Activated CD4-positive, alpha-beta memory T cell treated with anti-CD3 and anti-CD28 coated beads for 36 hours (primary cell): ENCODE measurements at regions not wholly inside any gene's neighbourhood (a gene's known extent, or its start where the extent isn't known, plus 50 kb on each side); places are given as distances from the start of the nearest gene placed in this dataset.

Experiments
- CTCF ChIA-PET: fragments of 350-600 bp; sonication (Branson Sonifier 250); formaldehyde crosslinking; loops from one replicate; lab custom pipeline; 2021; ENCODE audit warnings: antibody characterized with exemption, inconsistent platforms; lab: Charles Lee
- POLR2A ChIA-PET: fragments of 350-600 bp; sonication (Branson Sonifier 250); formaldehyde crosslinking; loops from one replicate; lab custom pipeline; 2021; ENCODE audit warnings: antibody characterized with exemption; lab: Charles Lee
- DNase-seq: peaks from one replicate; pipeline ENCODE4 v3.0.0-alpha.2; 2020
- H3K27ac Mint-ChIP-seq: one replicate; pipeline ENCODE4 v1.8.0; 2021; ENCODE audit warnings: mixed read lengths
- H3K27me3 Mint-ChIP-seq: one replicate; pipeline ENCODE4 v1.8.0; 2021; ENCODE audit warnings: mixed read lengths
- H3K36me3 Mint-ChIP-seq: one replicate; pipeline ENCODE4 v1.8.0; 2021; ENCODE audit warnings: mixed read lengths
- H3K4me1 Mint-ChIP-seq: one replicate; pipeline ENCODE4 v1.8.0; 2021; ENCODE audit warnings: low read depth, mixed read lengths
- H3K4me3 Mint-ChIP-seq: one replicate; pipeline ENCODE4 v1.8.0; 2021; ENCODE audit warnings: mild to moderate bottlenecking, mixed read lengths
- H3K9me3 Mint-ChIP-seq: one replicate; pipeline ENCODE4 v1.8.0; 2021; ENCODE audit warnings: mixed read lengths
- intact Hi-C: fragments of 100-400 bp; cut with micrococcal nuclease; formaldehyde crosslinking; loops from one replicate; pipeline ENCODE4 v1.15.1; 2023

GRCh38 chr10:8584666-8585065, 530.2 kb downstream of the GATA3 start:
- DNase-seq = no peak
- Mint-ChIP-seq H3K27ac (no peak overlapping the region), H3K4me3 (no peak overlapping the region), H3K9me3 (no peaks in the 10 kb centered on the region), H3K27me3 (peaks cover 31% of the 10 kb centered on the region), H3K36me3 (no peaks in the 10 kb centered on the region), H3K4me1 (peaks cover 25% of the 10 kb centered on the region)
- intact Hi-C loops = no loop called here
- CTCF ChIA-PET = no interaction called here
- POLR2A ChIA-PET = no interaction called here

- DNase-seq = peak; percentile 59
- H3K4me1 Mint-ChIP-seq = peaks cover 25% of the 10 kb centered on the region
- ChIA-PET CTCF (no interaction called here), POLR2A (interaction anchor here (0.5 to 0.7 kb wide), 2 partner anchors 379 to 402 kb away, joined by 3 to 4 read pairs; no protein-coding TSS in a partner anchor)
- peaks cover 31% of the 10 kb centered on the region for H3K27me3 Mint-ChIP-seq
- H3K9me3 Mint-ChIP-seq = no peaks in the 10 kb centered on the region
- intact Hi-C loops = loop anchor here (1.0 kb wide), 1 partner anchor 11 kb away; no protein-coding TSS in a partner anchor
- H3K4me3 Mint-ChIP-seq = peak overlapping the region; percentile 43
- no peaks in the 10 kb centered on the region for H3K36me3 Mint-ChIP-seq
- no peak overlapping the region for H3K27ac Mint-ChIP-seq
Measured at GRCh38 chr10:8586504-8586903, 532.0 kb downstream of the GATA3 start.

DNA sequence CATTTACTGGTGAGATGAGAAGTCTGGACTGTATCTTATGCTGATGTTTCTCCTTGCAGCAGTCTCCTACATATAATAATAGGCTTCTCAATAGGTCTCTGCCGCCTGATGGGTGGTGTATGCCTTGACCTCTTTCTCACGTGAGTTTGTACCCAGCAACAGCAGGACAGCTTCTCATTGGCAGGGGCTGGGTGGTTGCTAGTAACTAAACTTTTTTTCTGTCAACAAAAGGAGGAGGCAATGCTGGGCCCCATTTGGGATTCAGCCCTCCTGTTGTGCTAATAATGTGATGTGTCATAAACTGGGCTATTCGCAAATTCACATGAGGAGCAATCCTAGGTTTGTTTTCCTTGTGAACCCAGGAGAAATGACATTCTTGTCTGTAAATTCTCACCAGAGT, 533.6 kb downstream of the GATA3 start:
- Mint-ChIP-seq H3K27me3 (peaks cover 34% of the 10 kb centered on the region), H3K4me1 (peaks cover 18% of the 10 kb centered on the region), H3K4me3 (no peak overlapping the region), H3K36me3 (no peaks in the 10 kb centered on the region), H3K27ac (no peak overlapping the region), H3K9me3 (no peaks in the 10 kb centered on the region)
- intact Hi-C loops = no loop called here
- ChIA-PET CTCF (no interaction called here), POLR2A (no interaction called here)
- DNase-seq = no peak

- Mint-ChIP-seq H3K36me3 (no peaks in the 10 kb centered on the region), H3K4me1 (peaks cover 18% of the 10 kb centered on the region), H3K27me3 (peaks cover 24% of the 10 kb centered on the region), H3K4me3 (no peak overlapping the region), H3K27ac (no peak overlapping the region), H3K9me3 (no peaks in the 10 kb centered on the region)
- ChIA-PET CTCF (interaction anchor here (0.6 kb wide), 1 partner anchor 112 kb away, joined by 3 read pairs; no protein-coding TSS in a partner anchor), POLR2A (no interaction called here)
- intact Hi-C loops = no loop called here
- no peak for DNase-seq
Measured at GRCh38 chr10:8590518-8590917, 536.0 kb downstream of the GATA3 start.

GRCh38 chr10:8591640-8592039, 537.2 kb downstream of the GATA3 start:
- intact Hi-C loops = no loop called here
- Mint-ChIP-seq H3K4me1 (peaks cover 11% of the 10 kb centered on the region), H3K9me3 (no peaks in the 10 kb centered on the region), H3K36me3 (no peaks in the 10 kb centered on the region), H3K4me3 (no peak overlapping the region), H3K27ac (no peak overlapping the region), H3K27me3 (peaks cover 24% of the 10 kb centered on the region)
- CTCF ChIA-PET = no interaction called here
- DNase-seq = no peak
- POLR2A ChIA-PET = no interaction called here

GRCh38 chr10:8594176-8594575, 539.7 kb downstream of the GATA3 start:
- no peaks in the 10 kb centered on the region for H3K36me3 Mint-ChIP-seq
- H3K27ac Mint-ChIP-seq = no peak overlapping the region
- DNase-seq = no peak
- intact Hi-C loops = no loop called here
- H3K9me3 Mint-ChIP-seq = no peaks in the 10 kb centered on the region
- H3K27me3 Mint-ChIP-seq = peaks cover 9% of the 10 kb centered on the region
- no peaks in the 10 kb centered on the region for H3K4me1 Mint-ChIP-seq
- ChIA-PET POLR2A (no interaction called here), CTCF (no interaction called here)
- H3K4me3 Mint-ChIP-seq = no peak overlapping the region

- H3K36me3 Mint-ChIP-seq = no peaks in the 10 kb centered on the region
- no peak for DNase-seq
- peaks cover 9% of the 10 kb centered on the region for H3K27me3 Mint-ChIP-seq
- POLR2A ChIA-PET = no interaction called here
- no peak overlapping the region for H3K27ac Mint-ChIP-seq
- no peak overlapping the region for H3K4me3 Mint-ChIP-seq
- CTCF ChIA-PET = no interaction called here
- H3K9me3 Mint-ChIP-seq = no peaks in the 10 kb centered on the region
- H3K4me1 Mint-ChIP-seq = peaks cover under 1% of the 10 kb centered on the region
- intact Hi-C loops = no loop called here
Measured at GRCh38 chr10:8594711-8595110, 540.2 kb downstream of the GATA3 start.

GRCh38 chr10:8595140-8595539, 540.7 kb downstream of the GATA3 start:
- ChIA-PET CTCF (no interaction called here), POLR2A (no interaction called here)
- Mint-ChIP-seq H3K4me1 (peaks cover 2% of the 10 kb centered on the region), H3K27ac (no peak overlapping the region), H3K4me3 (no peak overlapping the region), H3K27me3 (peaks cover 9% of the 10 kb centered on the region), H3K36me3 (no peaks in the 10 kb centered on the region), H3K9me3 (no peaks in the 10 kb centered on the region)
- intact Hi-C loops = no loop called here
- no peak for DNase-seq

- H3K4me3 Mint-ChIP-seq = no peak overlapping the region
- ChIA-PET CTCF (no interaction called here), POLR2A (no interaction called here)
- peaks cover 2% of the 10 kb centered on the region for H3K4me1 Mint-ChIP-seq
- intact Hi-C loops = no loop called here
- peaks cover 2% of the 10 kb centered on the region for H3K27me3 Mint-ChIP-seq
- no peaks in the 10 kb centered on the region for H3K9me3 Mint-ChIP-seq
- no peak for DNase-seq
- H3K36me3 Mint-ChIP-seq = no peaks in the 10 kb centered on the region
- H3K27ac Mint-ChIP-seq = no peak overlapping the region
Measured at GRCh38 chr10:8596929-8597472, 542.5 kb downstream of the GATA3 start.

GRCh38 chr10:8600192-8600591, 545.7 kb downstream of the GATA3 start:
- no peak overlapping the region for H3K27ac Mint-ChIP-seq
- CTCF ChIA-PET = no interaction called here
- intact Hi-C loops = no loop called here
- no peaks in the 10 kb centered on the region for H3K36me3 Mint-ChIP-seq
- H3K4me1 Mint-ChIP-seq = peaks cover 5% of the 10 kb centered on the region
- H3K9me3 Mint-ChIP-seq = peaks cover 6% of the 10 kb centered on the region
- H3K4me3 Mint-ChIP-seq = no peak overlapping the region
- POLR2A ChIA-PET = no interaction called here
- peaks cover 10% of the 10 kb centered on the region for H3K27me3 Mint-ChIP-seq
- DNase-seq = peak; percentile 43

DNA sequence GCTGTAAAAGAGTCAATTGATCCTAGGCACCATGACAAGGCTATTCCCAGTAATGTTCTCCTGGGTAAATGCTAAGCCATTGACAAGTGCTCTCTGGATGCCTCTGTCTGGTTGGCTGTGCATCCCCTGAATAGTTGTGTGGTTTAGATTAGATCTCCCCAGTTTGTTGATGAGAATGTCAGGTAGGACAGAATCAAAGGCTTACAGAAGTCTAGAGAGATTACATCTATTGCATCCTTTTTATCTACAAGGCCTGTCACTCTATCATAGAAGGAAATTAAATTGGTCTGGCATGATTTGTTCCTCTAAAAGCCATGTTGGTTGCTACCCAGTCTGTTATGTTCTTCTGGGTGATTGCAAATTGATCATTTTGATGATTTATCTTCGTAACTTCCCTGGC, 548.3 kb downstream of the GATA3 start:
- H3K27me3 Mint-ChIP-seq = peaks cover 8% of the 10 kb centered on the region
- no peak overlapping the region for H3K4me3 Mint-ChIP-seq
- peaks cover 5% of the 10 kb centered on the region for H3K4me1 Mint-ChIP-seq
- intact Hi-C loops = no loop called here
- H3K36me3 Mint-ChIP-seq = no peaks in the 10 kb centered on the region
- no peak overlapping the region for H3K27ac Mint-ChIP-seq
- ChIA-PET CTCF (no interaction called here), POLR2A (no interaction called here)
- H3K9me3 Mint-ChIP-seq = peaks cover 18% of the 10 kb centered on the region
- no peak for DNase-seq

GRCh38 chr10:8614054-8614565, 559.6 kb downstream of the GATA3 start:
- intact Hi-C loops = no loop called here
- no peak overlapping the region for H3K27ac Mint-ChIP-seq
- H3K27me3 Mint-ChIP-seq = peaks cover 1% of the 10 kb centered on the region
- no peak overlapping the region for H3K4me3 Mint-ChIP-seq
- H3K4me1 Mint-ChIP-seq = peaks cover 12% of the 10 kb centered on the region
- H3K36me3 Mint-ChIP-seq = no peaks in the 10 kb centered on the region
- ChIA-PET POLR2A (no interaction called here), CTCF (no interaction called here)
- peaks cover 9% of the 10 kb centered on the region for H3K9me3 Mint-ChIP-seq
- no peak for DNase-seq

DNA sequence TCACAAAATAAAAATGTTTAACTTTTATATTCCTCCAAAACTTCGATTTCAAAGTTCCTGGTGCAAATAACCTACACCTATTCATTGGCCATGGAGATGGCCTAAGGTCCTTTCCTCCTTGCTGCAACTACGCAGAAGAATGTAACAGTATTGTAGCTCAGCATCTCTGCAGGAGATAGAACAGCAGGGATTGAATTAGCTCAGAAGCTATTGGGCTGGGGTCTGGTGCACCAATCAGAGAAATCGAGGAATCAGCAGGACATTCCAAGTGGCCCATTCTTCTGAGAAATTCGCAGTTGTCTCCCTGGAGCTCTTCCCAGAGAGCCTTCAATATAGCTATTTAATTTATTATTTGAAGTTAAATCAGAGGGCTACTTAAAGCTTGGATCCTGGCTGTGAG, 560.6 kb downstream of the GATA3 start:
- peaks cover 12% of the 10 kb centered on the region for H3K4me1 Mint-ChIP-seq
- H3K36me3 Mint-ChIP-seq = no peaks in the 10 kb centered on the region
- H3K27ac Mint-ChIP-seq = no peak overlapping the region
- POLR2A ChIA-PET = no interaction called here
- peaks cover 9% of the 10 kb centered on the region for H3K9me3 Mint-ChIP-seq
- no peak for DNase-seq
- intact Hi-C loops = no loop called here
- CTCF ChIA-PET = no interaction called here
- peaks cover 1% of the 10 kb centered on the region for H3K27me3 Mint-ChIP-seq
- no peak overlapping the region for H3K4me3 Mint-ChIP-seq
